Activated T-helper 1 cell treated with anti-CD3 and anti-CD28 coated beads, Interleukin-2, amount 50 U/mL, for 16 hours (primary cell): ENCODE measurements at regions not wholly inside any gene's neighbourhood (a gene's known extent, or its start where the extent isn't known, plus 50 kb on each side); places are given as distances from the start of the nearest gene placed in this dataset.
"Not testable (repeated sequence)": the region's sequence is repeated elsewhere in the genome, so short reads cannot be mapped to it uniquely, and the experiment has no call there.

Experiments
- DNase-seq, 2 donors: peaks; one replicate each; pipeline ENCODE4 v3.0.0-alpha.2; 2020; ENCODE audit warnings: low read depth in 1 of 2, low spot score in 1 of 2

DNA sequence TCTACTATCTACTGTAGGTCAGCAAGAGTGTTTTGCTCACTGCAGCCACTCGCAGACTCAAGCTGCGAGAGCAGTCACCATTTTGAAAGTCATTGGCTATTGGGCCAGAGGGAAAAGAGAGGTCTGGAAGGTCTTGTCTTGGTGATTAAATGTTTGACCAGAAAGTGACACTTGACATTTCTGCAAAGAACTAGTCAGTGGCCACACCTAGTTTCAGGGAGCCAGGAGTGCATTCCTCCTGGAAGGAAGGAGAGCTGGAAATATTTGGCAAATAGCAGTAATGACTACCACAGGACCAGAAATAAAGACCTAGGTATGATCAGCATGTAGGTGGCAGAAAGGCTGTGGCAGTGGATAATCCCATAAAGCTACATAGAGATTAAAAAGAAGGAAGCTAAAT lies 440.0 kb upstream of the PLXNA2 start:
- DNase-seq = no peak

DNA sequence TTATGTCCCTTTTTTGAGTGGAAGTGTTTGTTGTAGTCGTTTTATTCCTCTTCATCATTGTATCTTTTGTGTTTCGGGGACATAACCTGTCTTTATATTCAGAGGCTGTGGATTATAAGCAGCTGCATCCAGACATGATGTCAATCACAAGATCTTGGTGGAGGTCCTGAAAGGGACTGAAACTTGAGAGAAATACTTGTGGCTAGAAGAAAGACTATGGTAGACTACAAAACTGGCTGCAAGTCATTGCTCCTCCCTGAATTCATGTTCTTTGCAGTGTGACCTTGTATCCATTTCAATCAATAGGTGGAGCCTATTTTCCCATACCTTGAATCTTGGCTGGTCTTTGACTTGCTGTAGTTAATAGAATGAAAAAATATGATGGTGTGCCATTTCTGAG lies 442.4 kb upstream of the PLXNA2 start:
- DNase-seq = no peak

DNA sequence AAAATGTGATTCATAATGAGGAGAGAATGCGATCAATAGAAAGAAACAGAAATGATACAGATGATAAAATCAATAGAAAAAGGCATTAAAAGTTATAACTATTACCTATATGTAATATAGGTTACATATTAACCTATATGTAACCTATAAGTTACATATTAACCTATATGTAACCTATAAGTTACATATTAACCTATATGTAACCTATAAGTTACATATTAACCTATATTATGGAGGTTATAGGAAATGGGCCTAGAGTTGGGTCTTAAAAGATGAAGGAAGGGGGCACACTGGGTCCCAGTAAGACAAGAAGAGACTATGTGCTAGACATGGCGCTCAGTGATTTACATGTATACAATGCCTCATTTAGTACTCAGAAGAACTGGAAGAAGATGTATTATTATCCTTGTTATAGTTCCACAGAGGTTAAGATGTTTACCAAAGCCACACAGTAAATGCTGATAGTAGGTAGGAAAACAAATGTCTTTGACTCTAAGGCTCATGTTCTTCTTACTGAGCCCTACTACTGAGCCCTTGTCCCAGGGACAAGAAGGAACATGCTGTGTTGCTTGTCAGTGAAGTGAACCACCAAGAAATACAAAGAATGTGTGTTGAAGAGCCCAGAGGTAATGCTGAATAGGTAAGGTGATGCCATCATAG lies 444.6 kb upstream of the PLXNA2 start:
- DNase-seq = no peak

DNA sequence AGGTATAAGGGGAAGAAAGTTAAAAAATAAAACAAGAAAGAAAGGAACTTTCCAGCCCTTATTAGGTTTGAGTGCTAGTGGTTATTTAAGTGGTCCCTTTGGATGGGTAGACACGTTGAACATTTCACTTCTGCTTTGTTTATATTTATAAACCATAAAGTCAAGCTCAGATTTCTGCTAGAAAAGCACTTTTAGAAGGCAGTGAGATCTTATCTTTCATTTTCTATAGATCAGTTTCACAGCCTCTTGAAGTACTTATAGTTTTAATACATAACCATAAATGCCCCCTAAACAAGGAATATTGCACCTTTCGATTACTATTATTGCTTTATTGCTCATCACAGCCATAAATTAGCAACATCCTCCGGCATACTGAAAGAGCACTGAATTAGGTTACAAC lies 446.8 kb upstream of the PLXNA2 start:
- no peak for DNase-seq

DNA sequence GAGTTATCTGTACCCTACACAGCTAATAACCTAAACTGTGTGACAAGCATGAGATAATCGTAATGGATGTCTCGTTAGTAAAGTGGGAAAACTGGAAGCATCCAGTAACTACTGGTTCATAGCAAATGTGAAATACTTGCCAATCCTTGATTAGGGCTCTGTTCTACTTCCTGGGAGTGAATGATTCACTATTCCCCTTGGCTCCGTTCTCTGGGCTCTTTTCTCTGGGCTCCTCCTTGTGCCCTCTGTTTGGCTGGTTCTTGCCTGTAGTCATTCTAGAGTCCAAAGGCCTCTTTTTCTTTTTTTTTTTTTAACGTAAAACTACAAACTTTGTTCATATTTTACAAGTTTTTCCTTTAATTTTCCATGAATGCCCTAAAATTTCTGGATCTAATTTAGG lies 465.8 kb upstream of the PLXNA2 start:
- no peak for DNase-seq

DNA sequence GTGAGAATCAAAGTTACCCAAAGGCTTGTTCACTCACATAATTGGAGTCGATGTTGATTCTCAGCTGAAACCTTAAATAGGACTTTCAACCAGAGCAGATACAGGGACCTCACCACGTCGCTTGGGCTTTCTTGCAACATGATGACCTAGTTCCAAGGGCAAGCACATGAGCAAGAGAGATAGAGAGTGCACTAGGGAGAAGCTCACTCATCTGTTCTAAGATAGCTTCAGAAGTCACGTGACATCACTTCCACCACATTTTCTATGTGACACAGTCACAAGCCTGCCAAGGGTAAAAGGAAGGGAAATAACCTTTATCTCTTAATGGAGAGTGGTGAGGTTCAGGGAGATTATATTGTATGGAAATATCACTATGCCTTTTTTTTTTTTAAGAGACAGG lies 470.1 kb upstream of the PLXNA2 start:
- no peak for DNase-seq

DNA sequence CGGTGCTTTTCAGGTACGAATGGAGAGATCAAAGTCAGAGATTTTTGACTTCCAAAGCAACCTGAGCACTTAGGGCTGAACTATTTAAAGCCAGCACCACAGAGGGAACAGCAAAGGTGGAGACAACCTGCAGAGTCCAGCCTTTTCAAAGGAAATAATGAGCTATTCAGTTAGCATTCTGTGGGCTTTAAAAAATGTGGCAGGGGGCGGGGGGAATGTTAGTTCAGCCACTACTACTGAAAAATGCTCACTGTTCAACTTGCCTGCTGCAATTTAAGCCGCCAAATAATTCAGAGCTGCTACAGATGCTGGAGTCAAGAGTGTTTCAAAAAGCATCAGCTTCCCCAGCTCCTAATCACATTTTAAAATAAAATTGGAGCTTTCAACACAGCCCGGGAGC lies 473.3 kb upstream of the PLXNA2 start:
- no peak for DNase-seq

DNA sequence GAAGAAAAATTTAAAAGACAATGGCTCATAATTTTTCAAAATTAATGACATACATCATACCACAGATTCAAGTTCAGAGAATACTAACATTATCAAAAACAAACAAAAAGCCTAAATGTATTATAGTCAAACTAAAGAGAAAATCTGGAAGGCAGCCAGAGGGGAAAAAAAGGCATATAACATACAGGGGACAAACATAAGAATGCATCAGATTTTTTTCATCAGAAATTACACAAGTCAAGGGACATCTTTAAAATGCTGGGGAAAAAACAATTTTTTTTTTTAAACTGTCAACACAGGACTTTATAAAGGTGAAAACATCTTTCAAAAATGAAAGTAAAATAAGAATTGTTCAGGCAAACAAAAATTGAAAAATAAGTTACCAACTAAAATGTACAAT lies 478.4 kb upstream of the PLXNA2 start:
- no peak for DNase-seq

DNA sequence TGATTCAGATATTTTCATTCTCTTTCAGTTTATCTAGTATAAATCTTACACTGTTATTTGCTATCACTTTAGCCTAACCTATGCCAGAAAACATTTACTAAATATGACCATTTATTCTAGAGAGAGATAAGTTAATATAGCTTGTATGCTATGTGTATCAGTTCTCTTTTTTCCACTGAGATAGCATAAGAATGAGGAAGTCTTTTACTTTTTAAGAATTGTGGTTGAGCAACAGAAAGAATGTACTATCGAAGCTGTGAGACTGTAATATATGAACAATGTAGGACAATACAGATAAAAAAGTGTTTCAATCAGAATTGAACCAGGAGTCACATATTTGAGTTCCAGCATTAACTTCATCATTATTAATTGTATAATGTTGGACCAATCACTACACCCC lies 479.9 kb upstream of the PLXNA2 start:
- no peak for DNase-seq

DNA sequence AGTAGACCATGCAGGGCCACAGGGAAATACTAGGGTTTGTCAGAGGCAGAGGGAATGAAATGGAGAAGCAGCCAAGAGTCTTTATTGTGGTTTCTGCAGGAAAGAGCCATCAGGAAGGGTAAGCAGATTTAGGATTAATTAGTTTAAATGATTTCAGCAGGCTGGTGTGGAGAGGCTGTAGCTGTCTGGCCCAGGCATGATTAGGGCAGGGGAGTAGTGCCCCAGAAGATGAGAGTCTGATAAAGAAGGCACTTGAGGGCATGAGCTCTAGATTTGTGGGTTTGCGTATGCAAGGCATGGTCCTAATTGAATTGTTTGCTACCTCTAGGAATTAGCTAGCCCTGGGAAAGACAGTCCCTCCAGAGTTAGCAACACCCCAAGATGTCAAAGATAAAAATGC lies 484.6 kb upstream of the PLXNA2 start:
- DNase-seq = no peak

DNA sequence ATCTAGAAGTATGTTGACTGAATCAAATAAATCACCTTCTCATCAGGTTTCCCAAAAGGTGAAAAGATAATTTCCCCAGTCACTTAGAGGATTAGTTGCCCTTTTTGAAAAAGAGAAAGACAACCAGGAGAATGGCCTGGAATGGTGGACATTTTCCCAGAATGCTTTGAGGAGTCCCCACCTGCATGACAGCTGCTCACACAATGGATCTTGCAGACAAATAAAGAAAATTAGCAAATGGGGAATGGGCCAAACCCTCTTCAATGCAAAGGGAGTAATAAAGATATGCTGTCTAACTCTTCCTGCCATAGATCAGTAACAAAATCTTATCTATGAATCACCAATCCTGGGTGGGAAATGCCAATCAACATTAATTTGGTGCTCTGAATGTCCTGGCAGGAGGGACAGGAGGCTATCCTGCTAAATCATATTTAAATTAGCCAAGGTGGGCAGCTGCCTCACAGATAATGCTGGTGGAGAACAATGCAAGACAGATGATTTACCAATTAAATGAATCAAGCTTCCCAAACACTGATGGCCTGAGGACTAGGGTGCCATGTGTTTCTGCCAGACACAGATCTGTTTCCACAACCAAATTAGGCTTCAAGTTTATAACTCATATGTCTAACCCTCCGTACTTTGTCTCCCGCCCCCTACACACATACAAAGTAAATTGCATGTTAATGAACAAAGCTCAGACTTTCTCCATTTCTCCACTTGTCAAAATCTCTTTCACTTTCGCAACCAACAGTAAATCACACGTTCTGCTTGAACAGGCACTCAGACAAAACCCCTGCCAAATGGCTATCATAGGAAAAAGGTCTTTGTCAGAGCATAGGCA lies 488.0 kb upstream of the PLXNA2 start:
- no peak for DNase-seq

DNA sequence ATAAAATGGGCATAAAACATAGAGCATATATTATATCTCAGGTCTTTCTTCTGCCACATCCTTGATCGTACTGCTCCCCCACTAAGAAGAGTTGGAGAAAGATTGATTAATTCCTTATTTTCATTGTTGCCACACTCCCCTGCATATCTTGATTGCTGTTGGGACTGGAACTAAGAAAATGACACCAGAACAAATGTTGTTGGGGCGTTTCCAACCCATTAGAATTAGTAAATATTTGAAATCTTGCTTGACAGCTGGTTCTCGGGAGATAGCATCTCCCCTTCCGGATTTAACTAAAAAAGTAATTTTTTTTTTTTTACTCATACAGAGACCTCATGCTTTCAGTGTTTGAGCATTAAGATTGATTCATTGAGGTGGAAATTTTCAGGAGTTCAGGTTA lies 493.0 kb upstream of the PLXNA2 start:
- no peak for DNase-seq

DNA sequence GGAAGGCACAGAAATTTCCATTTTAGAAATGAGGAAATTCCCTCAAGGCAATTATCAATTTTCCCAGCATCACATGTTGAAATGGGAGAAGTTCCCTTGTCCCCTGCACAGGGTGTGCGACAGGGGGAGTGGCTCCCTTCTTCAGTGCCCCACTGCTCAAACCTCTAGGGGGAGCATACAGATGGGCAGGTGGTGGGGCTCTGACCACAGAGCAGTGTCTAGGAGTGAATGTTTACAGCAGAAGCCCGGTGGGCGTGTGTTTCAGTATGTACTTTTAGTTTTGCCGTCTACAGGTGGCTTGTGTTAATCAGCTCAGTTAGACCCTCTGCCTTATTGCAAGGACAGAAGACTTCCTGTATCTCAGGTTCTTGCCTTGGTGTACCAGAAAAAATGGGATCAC lies 493.7 kb upstream of the PLXNA2 start:
- DNase-seq = no peak

DNA sequence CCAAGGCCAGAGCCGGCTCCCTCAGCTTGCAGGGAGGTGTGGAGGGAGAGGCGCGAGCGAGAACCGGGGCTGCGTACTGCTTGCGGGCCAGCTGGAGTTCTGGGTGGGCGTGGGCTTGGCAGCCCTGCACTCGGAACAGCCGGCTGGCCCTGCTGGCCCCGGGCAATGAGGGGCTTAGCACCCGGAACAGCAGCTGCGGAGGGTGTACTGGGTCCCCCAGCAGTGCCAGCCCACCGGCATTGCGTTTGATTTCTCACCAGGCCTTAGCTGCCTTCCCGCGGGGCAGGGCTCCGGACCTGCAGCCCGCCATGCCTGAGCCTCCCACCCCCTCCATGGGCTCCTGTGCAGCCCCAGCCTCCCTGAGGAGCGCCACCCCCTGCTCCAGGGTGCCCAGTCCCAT lies 495.5 kb upstream of the PLXNA2 start:
- DNase-seq = not testable (repeated sequence)

DNA sequence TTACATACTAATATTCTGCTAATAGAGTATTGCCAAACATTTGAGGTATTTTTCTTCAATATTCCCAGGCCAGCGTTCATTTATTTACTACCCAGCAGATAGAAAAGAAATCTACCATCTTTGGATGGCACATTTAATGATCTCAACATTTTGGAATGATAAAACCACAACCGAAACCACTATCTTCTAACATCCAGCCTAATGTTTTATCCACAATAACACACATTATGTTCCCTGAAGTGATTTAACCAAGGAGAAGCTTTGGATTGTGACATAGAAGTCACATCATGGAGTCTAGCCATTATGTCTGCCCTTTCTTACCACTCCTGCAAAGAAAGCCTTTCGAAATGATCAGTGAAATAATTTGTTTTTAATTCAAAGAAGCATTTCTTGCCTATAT lies 497.1 kb upstream of the PLXNA2 start:
- DNase-seq = no peak

DNA sequence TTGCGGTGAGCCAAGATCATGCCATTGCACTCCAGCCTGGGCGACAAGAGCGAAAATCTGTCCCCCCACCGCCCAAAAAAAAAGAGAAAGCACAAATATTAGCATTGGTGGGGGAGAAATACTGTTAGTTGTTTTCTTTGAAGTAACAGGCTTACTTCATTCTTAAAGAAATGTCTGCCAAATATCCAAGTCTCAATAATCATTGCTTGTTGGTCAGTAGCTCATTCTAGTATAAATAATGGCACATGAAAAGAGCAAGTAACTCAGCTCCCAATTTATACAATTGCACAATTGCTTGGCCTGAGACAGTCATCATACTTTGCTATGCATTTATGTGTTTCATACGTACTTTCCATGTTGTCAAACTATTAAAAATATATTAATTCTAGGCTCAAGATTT lies 499.2 kb upstream of the PLXNA2 start:
- no peak for DNase-seq

DNA sequence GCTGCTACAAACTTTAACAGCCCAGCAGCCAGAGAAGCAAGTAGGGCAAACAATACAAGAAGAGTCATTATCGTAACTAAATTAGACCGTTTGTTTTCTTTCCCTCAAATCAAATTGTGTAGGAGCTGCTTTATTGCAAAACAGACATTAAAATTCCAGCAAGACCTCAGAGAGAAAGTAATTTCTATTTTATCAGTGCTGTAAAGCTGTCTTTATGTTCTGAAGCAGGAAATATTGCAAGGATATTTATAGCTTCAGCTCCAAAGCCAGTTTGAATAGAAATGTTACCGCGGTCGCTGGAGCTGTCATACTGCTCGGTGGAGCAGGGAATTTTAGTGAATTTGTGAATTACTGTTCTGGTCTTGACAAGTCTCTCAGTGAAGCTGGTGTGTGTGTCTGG lies 503.8 kb upstream of the PLXNA2 start:
- DNase-seq = no peak

DNA sequence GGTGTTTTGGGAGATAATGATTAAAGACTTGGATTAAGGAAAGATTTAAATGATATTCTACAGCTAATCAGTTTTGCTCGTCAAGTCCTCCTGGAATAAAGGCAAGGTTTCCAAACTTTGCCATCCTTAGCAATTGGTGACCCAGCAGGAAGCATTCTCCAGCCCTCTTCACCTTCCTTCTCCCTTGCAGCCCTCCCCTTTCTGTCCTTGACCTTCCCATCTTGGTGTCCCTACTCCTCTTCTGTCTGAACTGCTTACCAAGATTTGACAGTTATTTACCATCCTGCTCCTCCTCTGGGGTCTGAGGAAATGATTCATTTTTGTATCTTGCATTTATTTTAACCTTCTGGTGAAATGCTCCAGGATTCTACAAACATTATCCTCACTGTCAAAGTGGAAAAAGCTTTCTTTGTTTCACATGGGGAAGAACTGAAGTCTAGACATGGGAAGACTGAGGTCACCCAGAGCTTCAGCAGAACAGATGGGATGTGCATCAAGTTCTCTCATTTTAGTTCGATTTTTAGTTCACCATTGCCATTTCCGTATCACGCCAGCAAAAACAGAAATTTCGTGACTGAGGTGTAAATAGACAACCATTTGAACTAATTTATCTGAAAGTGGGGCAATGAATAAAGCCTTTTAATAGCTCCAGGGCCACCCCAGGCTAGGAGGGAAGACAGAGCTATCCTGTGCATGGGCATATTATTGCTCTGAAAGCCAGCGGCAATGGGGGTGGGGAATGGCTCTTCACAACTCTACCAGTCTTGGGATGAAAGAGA lies 504.4 kb upstream of the PLXNA2 start:
- DNase-seq = no peak

DNA sequence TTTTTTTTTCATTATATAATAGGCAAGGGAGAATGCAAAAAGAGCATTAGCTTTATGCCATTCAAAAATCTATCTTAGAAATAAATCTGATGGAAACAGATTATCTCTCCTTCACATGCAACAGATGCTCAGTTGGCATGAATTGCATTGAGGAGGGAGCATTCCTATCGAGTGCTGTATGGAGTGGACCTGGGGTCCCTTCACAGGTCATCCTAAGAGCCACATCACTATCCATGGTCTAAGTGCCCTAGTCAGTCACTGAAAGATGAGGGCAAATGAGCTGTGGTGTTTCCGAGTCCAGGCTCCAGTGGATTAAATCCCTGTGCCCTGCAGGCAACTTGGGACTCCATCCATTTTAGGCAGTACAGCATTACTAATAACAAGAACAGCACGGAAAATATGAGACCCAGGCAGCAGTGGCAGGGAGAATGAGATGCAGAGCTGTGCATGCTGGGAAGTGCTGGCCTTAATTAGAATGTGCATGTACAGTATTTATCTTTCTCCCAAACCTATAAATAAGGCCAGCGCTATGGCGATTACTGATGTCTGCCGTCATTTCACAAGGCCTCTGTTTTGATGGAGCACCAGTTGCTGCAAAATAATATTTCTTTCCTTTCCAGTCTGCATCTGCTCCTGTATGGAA lies 512.3 kb upstream of the PLXNA2 start:
- no peak for DNase-seq

DNA sequence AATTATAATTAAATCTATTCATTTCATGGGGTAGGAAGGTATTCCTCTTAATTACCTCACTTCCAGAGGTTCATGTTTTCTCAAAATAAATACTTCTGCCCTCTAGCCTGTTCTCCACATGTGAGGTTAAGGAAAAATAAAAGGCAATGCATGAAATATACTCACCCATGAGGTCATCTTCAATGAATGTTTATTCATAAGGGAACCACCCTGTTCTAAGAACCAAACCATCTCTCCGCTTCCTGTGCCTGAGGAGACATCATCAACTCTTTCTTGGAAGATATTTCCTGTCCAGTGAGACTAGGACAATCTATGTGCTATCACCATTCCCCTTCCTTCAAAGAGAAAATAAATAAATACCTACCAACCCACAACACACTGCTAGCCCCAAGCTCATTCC lies 513.7 kb upstream of the PLXNA2 start:
- DNase-seq = no peak

DNA sequence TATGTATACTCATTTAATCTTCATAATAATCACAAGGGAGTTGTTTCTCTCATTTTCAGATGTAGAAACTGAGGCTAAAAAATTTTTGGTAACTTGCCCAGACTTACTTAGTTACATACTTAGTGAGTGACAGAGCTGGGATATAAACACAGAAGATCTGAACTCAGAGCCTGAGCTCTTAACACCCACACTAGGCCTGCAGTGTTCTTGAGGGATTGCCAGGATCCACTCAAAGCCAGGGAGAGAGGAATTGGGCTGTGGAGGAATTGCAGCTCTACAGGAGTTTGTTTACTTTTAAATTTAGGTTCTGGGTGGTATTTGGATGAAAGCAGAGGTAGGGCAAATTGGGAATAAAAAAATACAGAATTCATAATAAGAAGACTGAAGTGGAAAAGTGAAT lies 515.1 kb upstream of the PLXNA2 start:
- no peak for DNase-seq

DNA sequence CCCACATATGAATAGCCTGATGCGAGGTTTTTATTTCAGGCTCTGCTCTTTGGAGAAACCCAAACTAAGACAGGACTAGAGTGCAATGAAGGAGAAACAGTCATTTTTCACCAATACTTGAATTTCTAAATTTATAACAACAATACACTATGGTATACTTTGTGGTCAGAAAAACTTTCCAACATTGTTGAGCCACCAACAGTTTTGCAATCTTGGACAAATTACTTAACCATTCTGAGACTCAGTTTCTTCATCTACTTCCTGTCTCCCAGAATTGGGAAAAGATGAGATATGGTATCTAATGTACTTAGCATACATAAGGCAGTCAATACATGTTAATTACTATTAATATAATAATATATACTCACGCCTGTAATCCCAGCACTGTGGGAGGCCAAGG lies 519.8 kb upstream of the PLXNA2 start:
- no peak for DNase-seq
